K562 (cell line): ENCODE measurements at regions not wholly inside any gene's neighbourhood (a gene's known extent, or its start where the extent isn't known, plus 50 kb on each side); places are given as distances from the start of the nearest gene placed in this dataset.

Experiments
- ATAC-seq: fragments of 200-7000 bp; cut with Tn5 transposase; 3 replicates; pipeline ENCODE4 v1.9.1; 2020; ENCODE audit warnings: moderate library complexity
- BruUV-seq: library from RNA; stranded (reverse); fragments of 400-500 nt; replicated peaks from 2 replicates; lab custom pipeline; 2021; lab: Mats Ljungman, UMichigan
- CTCF ChIA-PET: fragments of 300-600 bp; formaldehyde crosslinking; extraction: SDS; loops from one replicate; lab custom pipeline; 2021; ENCODE audit warnings: low intra/inter-chr PET ratio; lab: Yijun Ruan, JAX
- POLR2A ChIA-PET: fragments of 300-600, 350-650 bp; sonication (Branson Sonifier 250); formaldehyde crosslinking; extraction: SDS; loops from one replicate; lab custom pipeline; 2021; ENCODE audit warnings: antibody characterized with exemption, inconsistent platforms; lab: Yijun Ruan, JAX
- DNase-seq, 4 experiments: peaks; one replicate each; pipeline versions ENCODE4 v3.0.0 to v3.0.0-alpha.2; 2011 to 2018; ENCODE audit warnings: low spot score in 3 of 4, mixed read lengths in 3 of 4; ENCODE audit errors: extremely low read depth in 1 of 4
- FAIRE-seq: peaks from 2 replicates; lab custom pipeline; 2011; peaks lifted over from hg19 to GRCh38; lab: Jason Lieb, UNC
- H2AFZ ChIP-seq: 2 replicates; pipeline ENCODE4 v1.6.0; 2011; ENCODE audit warnings: low read depth, low read length, control low read depth, inconsistent platforms
- H3K27ac ChIP-seq: fragments of 200-600 bp; 3 replicates; pipeline ENCODE4 v1.8.0; 2011; ENCODE audit warnings: low read depth, mild to moderate bottlenecking, control low read depth, inconsistent platforms, low read length, moderate library complexity, mixed read lengths; ENCODE audit errors: extremely low read depth
- H3K27me3 ChIP-seq, 2 experiments: fragments of 300-600 bp in 1 of 2; 2 replicates in 1 of 2; 3 replicates in 1 of 2; pipeline versions ENCODE4 v1.6.0 to v1.8.0; 2011; ENCODE audit warnings: inconsistent platforms in 2 of 2, low read length in 2 of 2, mild to moderate bottlenecking in 1 of 2, mixed read lengths in 1 of 2, moderate library complexity in 1 of 2; ENCODE audit not compliant: control insufficient read depth in 2 of 2, insufficient read depth in 2 of 2
- H3K36me3 ChIP-seq: fragments of 300-600 bp; 3 replicates; pipeline ENCODE4 v1.8.0; 2011; ENCODE audit warnings: mild to moderate bottlenecking, low read length, inconsistent platforms; ENCODE audit not compliant: control insufficient read depth, insufficient read depth
- H3K4me1 ChIP-seq, 2 experiments: fragments of 200-600 bp in 1 of 2; replicated peaks in 1 of 2; 2 replicates in 1 of 2; 3 replicates in 1 of 2; pipeline versions ENCODE4 v1.5.1 to v1.8.0; 2011; ENCODE audit warnings: inconsistent platforms in 2 of 2, low read length in 2 of 2, mild to moderate bottlenecking in 1 of 2, mixed read lengths in 1 of 2, moderate library complexity in 1 of 2; ENCODE audit not compliant: control insufficient read depth in 2 of 2, insufficient read depth in 2 of 2
- H3K4me2 ChIP-seq: 2 replicates; pipeline ENCODE4 v1.6.1; 2011; ENCODE audit warnings: low read length, control low read depth, inconsistent platforms, mixed read lengths; ENCODE audit not compliant: insufficient read depth
- H3K4me3 ChIP-seq: fragments of 200-600 bp; sonication (generic), shearing (Covaris generic); 2 replicates; pipeline ENCODE4 v1.5.1; 2016; ENCODE audit warnings: control low read depth, inconsistent platforms
- H3K79me2 ChIP-seq: fragments of 200-600 bp; 3 replicates; pipeline ENCODE4 v1.8.0; 2011; ENCODE audit warnings: low read length, inconsistent platforms; ENCODE audit not compliant: control insufficient read depth, insufficient read depth
- H3K9ac ChIP-seq, 2 experiments: 2 replicates each; pipeline versions ENCODE4 v1.6.0 to v1.6.1; 2011; ENCODE audit warnings: low read depth in 2 of 2, low read length in 2 of 2, control low read depth in 1 of 2, inconsistent platforms in 1 of 2, mild to moderate bottlenecking in 1 of 2, mixed read lengths in 1 of 2; ENCODE audit not compliant: insufficient read depth in 1 of 2
- H3K9me1 ChIP-seq: one replicate; pipeline ENCODE4 v1.6.0; 2011; ENCODE audit warnings: inconsistent platforms, mild to moderate bottlenecking, low read length, moderate library complexity; ENCODE audit not compliant: control insufficient read depth, insufficient read depth
- H3K9me3 ChIP-seq: replicated peaks from 2 replicates; pipeline ENCODE4 v1.5.1; 2011; ENCODE audit warnings: low read depth, low read length, inconsistent platforms; ENCODE audit not compliant: control insufficient read depth, insufficient read depth
- H4K20me1 ChIP-seq: replicated peaks from 2 replicates; pipeline ENCODE4 v1.6.1; 2011; ENCODE audit warnings: low read length, inconsistent platforms, mixed read lengths; ENCODE audit not compliant: control insufficient read depth, insufficient read depth
- E2F8 ChIP-seq: fragments of 450-650 bp; IDR thresholded peaks from 2 replicates; pipeline ENCODE4 v1.7.1; 2018; ENCODE audit warnings: mild to moderate bottlenecking, low read depth; ENCODE audit not compliant: partially characterized antibody
- FUS ChIP-seq: fragments of 200-400 bp; formaldehyde crosslinking; optimal IDR thresholded peaks from 2 replicates; pipeline ENCODE3; 2017; ENCODE audit warnings: low read depth, low read length
- PHF8 ChIP-seq: fragments of 200-600 bp; sonication (generic); IDR thresholded peaks from 2 replicates; pipeline ENCODE4 v1.6.1; 2012; ENCODE audit warnings: mixed run types, mild to moderate bottlenecking, inconsistent platforms, low read length, moderate library complexity, borderline replicate concordance
- POLR2H ChIP-seq: IDR thresholded peaks from 2 replicates; pipeline ENCODE4 v1.6.1; 2016; ENCODE audit warnings: missing genetic modification characterization, low read depth, mild to moderate bottlenecking, control low read depth, missing compliant biosample characterization, moderate library complexity
- PPARD ChIP-seq: fragments of 250-450 bp; sonication (Bioruptor Pico); IDR thresholded peaks from 2 replicates; pipeline ENCODE4 v1.8.0; 2022; ENCODE audit warnings: inconsistent platforms, mild to moderate bottlenecking, moderate library complexity
- WGBS: fragments of 100-300 bp; shearing (Covaris generic); methylation state at CpG from one replicate; pipeline ENCODE4 v1.1.6; 2016; ENCODE audit warnings: low coverage, mixed read lengths; ENCODE audit not compliant: insufficient coverage; ENCODE audit errors: missing lambda C conversion rate; 5-methylcytosine and 5-hydroxymethylcytosine counted together
- in situ Hi-C: fragments of 300-500 bp; cut with MboI; formaldehyde crosslinking; loops from 4 replicates; pipeline ENCODE4 v1.15.0; 2018; ENCODE audit warnings: inconsistent platforms, mixed read lengths
- intact Hi-C: fragments of 100-400 bp; cut with micrococcal nuclease; formaldehyde crosslinking; loops from 2 replicates; pipeline ENCODE4 v1.14.2; 2022

GRCh38 chr4:3353752-3354454 is 61.1 kb downstream of the RGS12 start:
- H3K27me3 ChIP-seq = peaks cover 0 to 5% of the 10 kb centered on the region in 2 experiments; a peak in 1 of 5 replicates
- no peaks in the 10 kb centered on the region for H4K20me1 ChIP-seq
- ChIA-PET CTCF (no interaction called here), POLR2A (interaction anchor here (1.0 kb wide), 1 partner anchor 9 kb away, joined by 3 read pairs; no protein-coding TSS in a partner anchor)
- BruUV-seq = no TSS peak
- no peak overlapping the region for H3K9ac ChIP-seq
- no peaks in the 10 kb centered on the region for H3K79me2 ChIP-seq
- in situ Hi-C loops (no loop called here), intact Hi-C loops (no loop called here)
- H2AFZ ChIP-seq = no peak overlapping the region
- no peaks in the 10 kb centered on the region; the same call in 1 of the 2 replicates for H3K9me3 ChIP-seq
- H3K9me1 ChIP-seq = no peaks in the 10 kb centered on the region
- ATAC-seq (no peak), DNase-seq (no peak), FAIRE-seq (no peak)
- H3K4me1 ChIP-seq = no peaks in the 10 kb centered on the region
- no peak for TF ChIP-seq POLR2H (tag)
- no peak for TF ChIP-seq E2F8
- TF ChIP-seq PHF8 = no peak
- TF ChIP-seq FUS = no peak
- no peak for TF ChIP-seq PPARD
- no peaks in the 10 kb centered on the region for H3K36me3 ChIP-seq
- 7% methylated on average over 4 of the region's 4 CpGs for WGBS
- no peak overlapping the region for H3K4me2 ChIP-seq
- no peak overlapping the region for H3K4me3 ChIP-seq
- no peak overlapping the region for H3K27ac ChIP-seq
